ENCODE measurements at regions not wholly inside any gene's neighbourhood (a gene's known extent, or its start where the extent isn't known, plus 50 kb on each side); places are given as distances from the start of the nearest gene placed in this dataset.

GRCh38 chr1:24995661-24996060 is 65.6 kb upstream of the RUNX3 start:
- Mint-ChIP-seq H3K27me3 (ENCODE audit: low read depth in 3 of 3) (peaks cover 14 to 16% (median 15%) of the 10 kb centered on the region in 3 donors), H3K4me1 (peaks cover 25% of the 10 kb centered on the region), H3K9me3 (peaks cover 0 to 8% (median 3%) of the 10 kb centered on the region in 7 donors), H3K36me3 (peaks cover 7 to 8% of the 10 kb centered on the region in 2 donors), H3K4me3 (no peak overlapping the region), H3K27ac (no peak overlapping the region)
- WGBS (ENCODE audit: insufficient coverage), result 84% methylated on average over 3 of the region's 3 CpGs
- Histone ChIP-seq H3K9ac (ENCODE audit: insufficient read depth, low read length, poor library complexity, severe bottlenecking) (no peak overlapping the region), H2AFZ (ENCODE audit: insufficient read depth, low read depth, low read length, poor library complexity, severe bottlenecking) (no peak overlapping the region), H4K20me1 (ENCODE audit: insufficient read depth, low read length) (no peaks in the 10 kb centered on the region), H3K4me2 (replicated peaks; ENCODE audit: extremely low read depth, low read length, poor library complexity, severe bottlenecking) (no peak overlapping the region), H3K4me3 (replicated peaks in 1 of 3; ENCODE audit: low read depth in 2 of 3, low read length in 3 of 3) (no peak overlapping the region), H3K9me3 (replicated peaks in 1 of 2; ENCODE audit: control insufficient read depth in 1 of 2, insufficient read depth in 1 of 2, low read length in 2 of 2) (no peaks in the 10 kb centered on the region), H3K36me3 (replicated peaks in 1 of 2; ENCODE audit: control insufficient read depth in 1 of 2, insufficient read depth in 2 of 2, low read length in 2 of 2) (no peaks in the 10 kb centered on the region), H3K27ac (ENCODE audit: low read depth in 1 of 2, low read length in 2 of 2) (no peak overlapping the region), H3K4me1 (ENCODE audit: control insufficient read depth in 1 of 2, insufficient read depth in 2 of 2, low read length in 2 of 2) (peaks cover 5 to 9% of the 10 kb centered on the region in 2 donors), H3K27me3 (ENCODE audit: control insufficient read depth in 2 of 2, insufficient read depth in 2 of 2, low read length in 2 of 2) (no peaks in the 10 kb centered on the region), H3K79me2 (ENCODE audit: insufficient read depth, low read length) (no peaks in the 10 kb centered on the region)
- no peak for DNase-seq
- intact Hi-C loops (cut with micrococcal nuclease), result no loop called here
- TF ChIP-seq, protein P1, sequence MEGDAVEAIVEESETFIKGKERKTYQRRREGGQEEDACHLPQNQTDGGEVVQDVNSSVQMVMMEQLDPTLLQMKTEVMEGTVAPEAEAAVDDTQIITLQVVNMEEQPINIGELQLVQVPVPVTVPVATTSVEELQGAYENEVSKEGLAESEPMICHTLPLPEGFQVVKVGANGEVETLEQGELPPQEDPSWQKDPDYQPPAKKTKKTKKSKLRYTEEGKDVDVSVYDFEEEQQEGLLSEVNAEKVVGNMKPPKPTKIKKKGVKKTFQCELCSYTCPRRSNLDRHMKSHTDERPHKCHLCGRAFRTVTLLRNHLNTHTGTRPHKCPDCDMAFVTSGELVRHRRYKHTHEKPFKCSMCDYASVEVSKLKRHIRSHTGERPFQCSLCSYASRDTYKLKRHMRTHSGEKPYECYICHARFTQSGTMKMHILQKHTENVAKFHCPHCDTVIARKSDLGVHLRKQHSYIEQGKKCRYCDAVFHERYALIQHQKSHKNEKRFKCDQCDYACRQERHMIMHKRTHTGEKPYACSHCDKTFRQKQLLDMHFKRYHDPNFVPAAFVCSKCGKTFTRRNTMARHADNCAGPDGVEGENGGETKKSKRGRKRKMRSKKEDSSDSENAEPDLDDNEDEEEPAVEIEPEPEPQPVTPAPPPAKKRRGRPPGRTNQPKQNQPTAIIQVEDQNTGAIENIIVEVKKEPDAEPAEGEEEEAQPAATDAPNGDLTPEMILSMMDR (IDR thresholded peaks at IDR 0.05), result no peak

GRCh38 chr1:24995140-24995539 is 65.1 kb upstream of the RUNX3 start:
- H3K27ac Mint-ChIP-seq, result no peak overlapping the region
- peaks cover 0 to 8% (median 3%) of the 10 kb centered on the region in 7 donors for H3K9me3 Mint-ChIP-seq
- H3K27me3 Mint-ChIP-seq (ENCODE audit: low read depth in 3 of 3), result peaks cover 15 to 19% (median 16%) of the 10 kb centered on the region in 3 donors
- intact Hi-C loops (cut with micrococcal nuclease), result no loop called here
- Histone ChIP-seq H4K20me1 (ENCODE audit: insufficient read depth, low read length) (no peaks in the 10 kb centered on the region), H3K27me3 (ENCODE audit: control insufficient read depth in 2 of 2, insufficient read depth in 2 of 2, low read length in 2 of 2) (no peaks in the 10 kb centered on the region), H3K9me3 (replicated peaks in 1 of 2; ENCODE audit: control insufficient read depth in 1 of 2, insufficient read depth in 1 of 2, low read length in 2 of 2) (no peaks in the 10 kb centered on the region), H2AFZ (ENCODE audit: insufficient read depth, low read depth, low read length, poor library complexity, severe bottlenecking) (no peak overlapping the region), H3K27ac (ENCODE audit: low read depth in 1 of 2, low read length in 2 of 2) (no peak overlapping the region), H3K9ac (ENCODE audit: insufficient read depth, low read length, poor library complexity, severe bottlenecking) (no peak overlapping the region), H3K4me3 (replicated peaks in 1 of 3; ENCODE audit: low read depth in 2 of 3, low read length in 3 of 3) (no peak overlapping the region), H3K79me2 (ENCODE audit: insufficient read depth, low read length) (no peaks in the 10 kb centered on the region), H3K4me2 (replicated peaks; ENCODE audit: extremely low read depth, low read length, poor library complexity, severe bottlenecking) (no peak overlapping the region), H3K36me3 (replicated peaks in 1 of 2; ENCODE audit: control insufficient read depth in 1 of 2, insufficient read depth in 2 of 2, low read length in 2 of 2) (no peaks in the 10 kb centered on the region), H3K4me1 (ENCODE audit: control insufficient read depth in 1 of 2, insufficient read depth in 2 of 2, low read length in 2 of 2) (peaks cover 5 to 9% of the 10 kb centered on the region in 2 donors)
- TF ChIP-seq, protein P1 (IDR thresholded peaks at IDR 0.05), result no peak
- 90% methylated on average over 6 of the region's 6 CpGs for WGBS (ENCODE audit: insufficient coverage)
- DNase-seq, result no peak
- peaks cover 25% of the 10 kb centered on the region for H3K4me1 Mint-ChIP-seq
- H3K4me3 Mint-ChIP-seq, result no peak overlapping the region
- peaks cover 7 to 8% of the 10 kb centered on the region in 2 donors for H3K36me3 Mint-ChIP-seq
